SU-DHL-6 (cell line): ENCODE measurements at regions not wholly inside any gene's neighbourhood (a gene's known extent, or its start where the extent isn't known, plus 50 kb on each side); places are given as distances from the start of the nearest gene placed in this dataset.

Experiments used
- CTCF ChIP-seq: fragments of 200-600 bp; sonication (generic); IDR thresholded peaks from one replicate; pipeline ENCODE4 v1.5.1; 2017; ENCODE audit warnings: antibody characterized with exemption, mild to moderate bottlenecking, low read length, moderate library complexity; ENCODE audit not compliant: insufficient read depth, poor library complexity, severe bottlenecking
- EZH2phosphoT487 ChIP-seq: fragments of 200-600 bp; sonication (generic), shearing (Covaris generic); conservative IDR thresholded peaks from 2 replicates; pipeline ENCODE4 v1.6.1; 2018; ENCODE audit warnings: mild to moderate bottlenecking, antibody characterized with exemption, low read length, moderate library complexity, mixed read lengths

DNA sequence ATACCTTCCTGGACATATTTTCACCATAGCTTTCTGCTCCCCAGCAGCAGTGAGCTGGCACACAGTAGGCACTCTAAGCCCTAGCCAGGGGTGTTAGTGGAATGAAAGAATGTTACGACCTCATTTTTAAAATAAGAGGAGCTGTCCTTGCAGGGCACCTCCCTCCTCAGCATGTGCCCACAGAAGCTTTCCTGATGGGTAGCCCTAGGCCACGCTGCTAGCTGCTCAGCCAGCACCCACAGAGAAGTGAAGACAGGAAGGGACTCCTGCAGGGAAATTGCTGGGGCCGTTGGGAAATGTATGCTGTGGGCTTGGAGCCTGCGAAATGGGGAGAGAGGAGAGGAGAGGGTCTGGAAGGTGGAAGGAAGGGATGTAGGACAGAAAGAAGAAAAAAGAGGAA lies 87.3 kb upstream of the ANKRD34C start:
- TF ChIP-seq CTCF: no peak
- TF ChIP-seq EZH2phosphoT487: no peak
